H1 (cell line): ENCODE measurements at regions not wholly inside any gene's neighbourhood (a gene's known extent, or its start where the extent isn't known, plus 50 kb on each side); places are given as distances from the start of the nearest gene placed in this dataset.

Source experiments
- CTCF ChIA-PET: fragments of 300-600 bp; sonication (Branson Sonifier 250); formaldehyde crosslinking; loops from one replicate; lab custom pipeline; 2021; ENCODE audit not compliant: partially characterized antibody; lab: Charles Lee
- POLR2A ChIA-PET: fragments of 300-600 bp; sonication (Branson Sonifier 250); formaldehyde crosslinking; loops from one replicate; lab custom pipeline; 2021; ENCODE audit warnings: inconsistent platforms; ENCODE audit not compliant: partially characterized antibody; lab: Charles Lee
- DNase-seq, 2 experiments: peaks; one replicate each; pipeline versions ENCODE4 v3.0.0 to v3.0.0-alpha.2; 2010 to 2022; ENCODE audit warnings: low spot score in 2 of 2, low read depth in 1 of 2, mixed read lengths in 1 of 2
- FAIRE-seq: peaks from 2 replicates; lab custom pipeline; 2011; peaks lifted over from hg19 to GRCh38; lab: Jason Lieb, UNC
- H2AFZ ChIP-seq: 2 replicates; pipeline ENCODE4 v1.8.1; 2012; ENCODE audit warnings: low read length, inconsistent platforms
- H2AK5ac ChIP-seq: 2 replicates; pipeline ENCODE4 v1.6.1; 2013; ENCODE audit warnings: low read depth, low read length
- H2BK120ac ChIP-seq: replicated peaks from 2 replicates; pipeline ENCODE3; 2013; ENCODE audit warnings: low read depth, low read length, inconsistent platforms
- H2BK12ac ChIP-seq: 2 replicates; pipeline ENCODE4 v1.6.1; 2013; ENCODE audit warnings: low read depth, low read length
- H2BK15ac ChIP-seq: 2 replicates; pipeline ENCODE4 v1.6.1; 2013; ENCODE audit warnings: low read length
- H2BK20ac ChIP-seq: 2 replicates; pipeline ENCODE4 v1.6.1; 2013; ENCODE audit warnings: low read length
- H2BK5ac ChIP-seq: 2 replicates; pipeline ENCODE4 v1.6.1; 2013; ENCODE audit warnings: low read depth, low read length
- H3K14ac ChIP-seq: 2 replicates; pipeline ENCODE4 v1.6.1; 2013; ENCODE audit warnings: inconsistent platforms; ENCODE audit not compliant: insufficient read length
- H3K18ac ChIP-seq: 2 replicates; pipeline ENCODE4 v1.6.1; 2013; ENCODE audit warnings: low read length; ENCODE audit errors: extremely low read depth
- H3K23ac ChIP-seq: 2 replicates; pipeline ENCODE4 v1.6.1; 2013; ENCODE audit warnings: inconsistent platforms; ENCODE audit not compliant: insufficient read length
- H3K23me2 ChIP-seq: 2 replicates; pipeline ENCODE4 v1.6.1; 2013; ENCODE audit warnings: low read depth, low read length
- H3K27ac ChIP-seq: 2 replicates; pipeline ENCODE4 v1.6.1; 2011; ENCODE audit warnings: low read depth, low read length, inconsistent platforms
- H3K27me3 ChIP-seq, 4 experiments: replicated peaks in 1 of 4; 1 replicate in 1 of 4; 2 replicates in 3 of 4; pipeline versions ENCODE4 v1.6.1 to v1.8.1; 2011 to 2013; ENCODE audit warnings: low read length in 3 of 4, mild to moderate bottlenecking in 3 of 4, inconsistent platforms in 2 of 4, mixed read lengths in 2 of 4, moderate library complexity in 1 of 4; ENCODE audit not compliant: control insufficient read depth in 3 of 4, insufficient read depth in 3 of 4; ENCODE audit errors: extremely low read depth in 1 of 4
- H3K36me3 ChIP-seq, 4 experiments: 2 replicates each; pipeline versions ENCODE4 v1.6.1 to v1.8.1; 2011 to 2013; ENCODE audit warnings: mild to moderate bottlenecking in 4 of 4, low read length in 3 of 4, moderate library complexity in 2 of 4, control low read depth in 1 of 4, inconsistent platforms in 1 of 4; ENCODE audit not compliant: insufficient read depth in 4 of 4, control insufficient read depth in 2 of 4
- H3K4ac ChIP-seq: replicated peaks from 2 replicates; pipeline ENCODE3; 2013; ENCODE audit warnings: low read length, low read depth, mixed read lengths, inconsistent platforms; ENCODE audit not compliant: insufficient read length
- H3K4me1 ChIP-seq, 4 experiments: replicated peaks in 1 of 4; 1 replicate in 1 of 4; 2 replicates in 3 of 4; pipeline versions ENCODE4 v1.6.1 to v1.8.1; 2011 to 2013; ENCODE audit warnings: low read length in 3 of 4, inconsistent platforms in 2 of 4, mixed read lengths in 1 of 4; ENCODE audit not compliant: insufficient read depth in 4 of 4, control insufficient read depth in 3 of 4
- H3K4me2 ChIP-seq, 2 experiments: 2 replicates each; pipeline versions ENCODE4 v1.6.1 to v1.8.1; 2011 to 2013; ENCODE audit warnings: low read depth in 2 of 2, low read length in 2 of 2, control low read depth in 1 of 2, inconsistent platforms in 1 of 2, mild to moderate bottlenecking in 1 of 2; ENCODE audit not compliant: insufficient read depth in 1 of 2
- H3K4me3 ChIP-seq, 4 experiments: fragments of 200-600, 300-600 bp in 1 of 4; sonication (generic), shearing (Covaris generic), sonication (Bioruptor Twin) in 1 of 4; 2 replicates each; pipeline versions ENCODE4 v1.5.1 to v1.8.1; 2011 to 2016; ENCODE audit warnings: low read length in 4 of 4, low read depth in 3 of 4, control low read depth in 2 of 4, inconsistent platforms in 2 of 4, mild to moderate bottlenecking in 2 of 4, mixed read lengths in 1 of 4, moderate library complexity in 1 of 4; ENCODE audit not compliant: insufficient read depth in 2 of 4; ENCODE audit errors: extremely low read depth in 1 of 4
- H3K56ac ChIP-seq: replicated peaks from 2 replicates; pipeline ENCODE3; 2013; ENCODE audit warnings: low read depth, mild to moderate bottlenecking, mixed read lengths, low read length, inconsistent platforms; ENCODE audit not compliant: insufficient read length
- H3K79me1 ChIP-seq: 2 replicates; pipeline ENCODE4 v1.6.1; 2013; ENCODE audit warnings: low read depth, low read length, control low read depth
- H3K79me2 ChIP-seq, 2 experiments: 2 replicates each; pipeline versions ENCODE4 v1.6.1 to v1.8.1; 2012 to 2013; ENCODE audit warnings: low read length in 2 of 2, mild to moderate bottlenecking in 2 of 2, inconsistent platforms in 1 of 2; ENCODE audit not compliant: insufficient read depth in 2 of 2, control insufficient read depth in 1 of 2
- H3K9ac ChIP-seq, 4 experiments: replicated peaks in 1 of 4; 1 replicate in 1 of 4; 2 replicates in 3 of 4; pipeline versions ENCODE4 v1.6.1 to v1.8.1; 2011 to 2013; ENCODE audit warnings: low read depth in 3 of 4, low read length in 3 of 4, control low read depth in 2 of 4, mild to moderate bottlenecking in 2 of 4, moderate library complexity in 2 of 4, inconsistent platforms in 1 of 4; ENCODE audit errors: extremely low read depth in 1 of 4
- H3K9me3 ChIP-seq, 2 experiments: 2 replicates each; pipeline versions ENCODE4 v1.6.1 to v1.8.1; 2012 to 2013; ENCODE audit warnings: mild to moderate bottlenecking in 2 of 2, moderate library complexity in 2 of 2, control low read depth in 1 of 2, inconsistent platforms in 1 of 2, low read depth in 1 of 2, low read length in 1 of 2, mixed read lengths in 1 of 2; ENCODE audit not compliant: insufficient read depth in 2 of 2
- H4K20me1 ChIP-seq, 2 experiments: replicated peaks in 1 of 2; 2 replicates each; pipeline versions ENCODE3 to v1.8.1; 2011 to 2013; ENCODE audit warnings: inconsistent platforms in 2 of 2, low read length in 2 of 2, mild to moderate bottlenecking in 1 of 2; ENCODE audit not compliant: insufficient read depth in 2 of 2, control insufficient read depth in 1 of 2
- H4K5ac ChIP-seq: 2 replicates; pipeline ENCODE4 v1.6.1; 2013; ENCODE audit warnings: low read length, low read depth, mixed read lengths, inconsistent platforms; ENCODE audit not compliant: insufficient read length
- H4K8ac ChIP-seq: 2 replicates; pipeline ENCODE4 v1.8.0; 2013; ENCODE audit warnings: mild to moderate bottlenecking, moderate library complexity, low read length, inconsistent platforms; ENCODE audit not compliant: insufficient read depth; ENCODE audit errors: extremely low read depth
- H4K91ac ChIP-seq: replicated peaks from 2 replicates; pipeline ENCODE3; 2013; ENCODE audit warnings: low read length, mixed read lengths, inconsistent platforms; ENCODE audit not compliant: insufficient read length
- SP2 ChIP-seq: IDR thresholded peaks from 2 replicates; pipeline ENCODE4 v1.6.1; 2012; ENCODE audit warnings: mild to moderate bottlenecking, low read length, inconsistent platforms
- WGBS, 2 experiments: shearing (Covaris generic) in 1 of 2; methylation state at CpG; one replicate each; pipeline versions ENCODE4 v1.1.6 to v1.1.7; 2013 to 2015; ENCODE audit warnings: low lambda C conversion rate in 2 of 2, mixed read lengths in 2 of 2, inconsistent platforms in 1 of 2, low coverage in 1 of 2, missing lambda C conversion rate in 1 of 2; ENCODE audit not compliant: insufficient replicate concordance in 2 of 2, insufficient coverage in 1 of 2, insufficient read length in 1 of 2; ENCODE audit errors: extremely low coverage in 1 of 2, missing lambda C conversion rate in 1 of 2; 5-methylcytosine and 5-hydroxymethylcytosine counted together

- no peak overlapping the region for H2BK5ac ChIP-seq
- FAIRE-seq: no peak
- H3K14ac ChIP-seq: no peak overlapping the region
- H3K79me2 ChIP-seq: no peaks in the 10 kb centered on the region
- H3K9me3 ChIP-seq: no peaks in the 10 kb centered on the region
- WGBS, 2 experiments: 79% methylated on average over 7 of the region's 7 CpGs; no CpG with 5 or more reads in 1 of the 2 experiments
- peaks cover 0 to 21% (median 12%) of the 10 kb centered on the region in 4 experiments; a peak in 6 of 7 replicates for H3K4me1 ChIP-seq
- H2BK20ac ChIP-seq: no peak overlapping the region; the same call in 1 of the 2 replicates
- no peak overlapping the region for H2BK15ac ChIP-seq
- no peak overlapping the region for H2AFZ ChIP-seq
- H2BK12ac ChIP-seq: no peak overlapping the region
- DNase-seq: no peak
- no peak overlapping the region for H4K8ac ChIP-seq
- H3K4me2 ChIP-seq: no peak overlapping the region
- no peak overlapping the region for H2BK120ac ChIP-seq
- no peak overlapping the region for H3K9ac ChIP-seq
- no peaks in the 10 kb centered on the region for H3K27me3 ChIP-seq
- H3K56ac ChIP-seq: no peak overlapping the region
- no peak overlapping the region for H3K27ac ChIP-seq
- no peak overlapping the region for H3K23ac ChIP-seq
- POLR2A ChIA-PET: no interaction called here
- no peak overlapping the region for H2AK5ac ChIP-seq
- no peaks in the 10 kb centered on the region for H3K79me1 ChIP-seq
- no peaks in the 10 kb centered on the region for H3K36me3 ChIP-seq
- H4K91ac ChIP-seq: no peak overlapping the region
- no peak overlapping the region for H3K18ac ChIP-seq
- no peak overlapping the region for H3K4ac ChIP-seq
- H3K23me2 ChIP-seq: no peaks in the 10 kb centered on the region
- no peak overlapping the region for H3K4me3 ChIP-seq
- H4K20me1 ChIP-seq: no peaks in the 10 kb centered on the region
- CTCF ChIA-PET: no interaction called here
- H4K5ac ChIP-seq: no peak overlapping the region
- no peak for TF ChIP-seq SP2
Observed at GRCh38 chr17:72517413-72518158, 396.8 kb downstream of the SOX9 start.
